GM21367 (cell line): ENCODE measurements at regions not wholly inside any gene's neighbourhood (a gene's known extent, or its start where the extent isn't known, plus 50 kb on each side); places are given as distances from the start of the nearest gene placed in this dataset.
"Not testable (repeated sequence)": the region's sequence is repeated elsewhere in the genome, so short reads cannot be mapped to it uniquely, and the experiment has no call there.

Experiments
- ATAC-seq: cut with Tn5 transposase; IDR thresholded peaks from one replicate; pipeline ENCODE4 v1.9.1; 2021; ENCODE audit not compliant: unreplicated experiment

DNA sequence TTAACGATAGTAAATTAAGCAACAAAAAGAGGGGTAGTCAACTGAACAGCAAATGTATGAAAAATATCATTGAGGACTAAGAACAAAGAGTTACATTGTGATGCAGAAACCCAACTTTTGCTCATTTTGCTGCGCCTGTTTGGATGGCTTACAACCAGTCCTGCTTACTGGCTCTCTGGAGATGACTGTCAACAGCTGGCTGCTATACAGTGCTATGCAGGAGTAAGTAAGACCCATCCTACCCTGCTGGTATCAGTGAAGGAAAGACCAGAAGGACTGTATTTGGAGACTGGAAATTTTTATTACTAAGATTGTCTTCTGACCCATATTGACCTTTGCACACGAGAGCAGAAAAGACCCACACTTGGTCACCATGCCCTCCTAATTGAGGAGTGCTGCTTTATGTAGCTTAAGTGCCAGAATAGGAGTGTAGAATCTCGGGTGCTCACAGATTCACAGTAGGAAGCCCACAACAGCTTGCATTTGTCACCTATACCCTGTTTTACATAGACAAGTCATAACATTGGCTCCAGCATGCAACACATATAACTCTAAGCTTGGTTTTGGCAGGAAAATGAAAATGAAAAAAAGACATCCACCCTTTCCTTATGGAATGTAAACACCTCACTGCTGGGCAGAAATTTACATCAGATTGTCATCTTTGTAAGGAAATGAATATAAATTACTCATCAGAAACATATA is 1915.0 kb upstream of the CELF4 start:
- no peak for ATAC-seq

DNA sequence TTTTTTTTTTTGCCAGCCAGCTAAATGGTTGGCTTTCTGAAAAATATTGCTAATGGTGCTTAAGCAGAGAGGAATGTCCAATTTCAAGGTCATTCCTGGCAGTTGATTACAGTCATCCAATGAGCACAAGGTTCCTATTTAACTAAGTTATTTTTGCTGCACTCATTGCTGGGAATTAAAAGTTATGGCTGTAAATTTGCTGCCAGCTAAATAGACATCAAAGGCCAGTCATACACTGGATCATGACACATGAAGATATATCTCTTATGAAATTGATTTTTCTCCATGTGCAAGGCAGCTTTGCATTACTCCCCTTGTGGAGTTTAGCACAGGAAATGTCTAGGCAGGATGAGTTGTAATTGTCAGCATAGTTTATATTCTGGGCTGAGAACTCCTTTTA is 1898.4 kb upstream of the CELF4 start:
- no peak for ATAC-seq

DNA sequence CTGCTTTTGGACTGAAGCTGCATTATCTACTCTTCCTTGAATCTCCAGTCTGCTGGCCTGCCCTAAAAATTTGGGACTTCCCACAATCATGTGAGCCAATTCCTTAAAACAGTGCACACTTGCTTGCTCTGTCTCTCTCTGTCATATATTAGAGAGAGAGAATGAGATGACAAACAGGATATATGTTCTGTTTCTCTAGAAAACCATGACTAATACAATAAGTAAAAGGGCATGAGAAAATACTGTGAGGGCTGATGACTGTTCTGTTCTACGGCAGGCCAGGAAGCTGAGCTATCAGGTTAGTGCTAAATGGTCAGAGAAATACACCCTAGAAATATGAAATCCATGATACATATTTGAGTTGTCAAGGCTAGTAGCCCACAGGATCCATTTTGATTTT is 1896.8 kb upstream of the CELF4 start:
- no peak for ATAC-seq

DNA sequence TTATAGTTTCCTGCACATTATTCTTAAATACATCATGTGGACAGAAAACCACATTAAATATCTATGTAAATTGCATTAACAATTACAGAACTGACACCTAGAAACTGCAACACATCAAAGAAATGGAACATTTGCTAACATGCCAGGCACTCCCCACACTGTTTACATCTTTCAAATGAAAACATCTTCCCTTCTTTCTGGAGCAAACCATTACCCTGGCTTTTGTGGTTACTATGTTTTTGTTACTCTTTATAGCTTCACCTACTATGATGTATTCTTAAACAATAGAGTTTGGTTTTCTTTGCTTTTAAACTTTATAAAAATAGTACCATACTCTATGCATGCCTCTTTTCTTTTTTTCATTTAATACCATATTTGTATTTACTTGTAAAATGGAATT is 1894.5 kb upstream of the CELF4 start:
- ATAC-seq, result no peak

DNA sequence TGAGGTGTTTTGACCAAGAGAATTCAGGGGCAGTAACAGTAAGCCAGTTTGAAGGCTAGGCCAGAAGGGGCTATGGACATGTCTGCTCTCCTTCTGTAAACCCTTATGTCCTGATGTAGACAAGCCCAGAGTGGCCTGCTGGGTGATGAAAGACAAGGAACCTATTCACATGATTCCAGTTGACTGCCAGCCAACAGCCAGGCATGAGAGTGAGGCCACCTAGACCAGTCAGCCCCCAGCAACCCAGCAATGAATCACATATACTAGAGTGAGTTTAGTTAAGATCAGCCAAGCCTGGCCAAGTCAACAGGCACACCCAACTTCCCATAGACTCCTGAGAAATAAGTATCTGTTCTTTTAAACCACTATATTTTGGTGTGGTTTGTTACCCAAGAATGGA is 1889.7 kb upstream of the CELF4 start:
- ATAC-seq, result no peak

DNA sequence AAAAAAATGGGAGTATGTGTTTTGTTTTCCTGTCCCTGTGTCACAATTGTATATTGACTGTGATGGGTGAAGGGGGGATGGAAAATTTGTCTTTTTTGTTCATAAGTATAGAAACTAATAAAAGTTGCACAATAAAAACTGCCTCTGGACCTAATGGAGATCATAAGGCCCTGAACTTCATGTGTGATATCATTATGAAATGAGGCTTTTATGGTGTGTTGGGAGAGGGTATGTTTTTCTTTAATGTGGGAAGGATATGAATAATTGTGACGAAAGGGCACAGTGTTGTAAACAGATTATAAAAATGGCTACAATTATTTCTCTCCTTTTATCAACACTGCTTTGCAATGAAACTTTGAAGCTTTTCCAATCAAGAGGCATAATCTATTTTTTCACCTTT is 1889.3 kb upstream of the CELF4 start:
- no peak for ATAC-seq

DNA sequence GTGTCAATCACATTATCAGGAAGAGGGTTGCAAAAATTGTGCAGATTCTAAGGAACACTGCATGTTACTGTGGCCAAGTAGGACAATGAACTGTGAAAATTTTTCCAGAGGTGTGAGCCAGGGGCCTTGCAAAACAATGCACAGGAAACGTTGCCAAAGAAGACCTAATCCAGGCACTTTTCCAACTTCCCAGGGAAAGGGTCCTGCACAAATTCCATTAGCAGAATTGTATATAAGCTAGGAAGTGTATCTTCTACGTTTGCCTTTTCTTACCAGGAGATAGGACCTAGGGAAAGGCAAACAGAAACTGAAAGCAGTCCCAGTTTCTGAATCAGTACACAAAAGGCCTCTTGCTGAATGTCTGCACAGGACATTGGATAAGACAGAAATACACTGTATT is 1888.3 kb upstream of the CELF4 start:
- ATAC-seq, result no peak

DNA sequence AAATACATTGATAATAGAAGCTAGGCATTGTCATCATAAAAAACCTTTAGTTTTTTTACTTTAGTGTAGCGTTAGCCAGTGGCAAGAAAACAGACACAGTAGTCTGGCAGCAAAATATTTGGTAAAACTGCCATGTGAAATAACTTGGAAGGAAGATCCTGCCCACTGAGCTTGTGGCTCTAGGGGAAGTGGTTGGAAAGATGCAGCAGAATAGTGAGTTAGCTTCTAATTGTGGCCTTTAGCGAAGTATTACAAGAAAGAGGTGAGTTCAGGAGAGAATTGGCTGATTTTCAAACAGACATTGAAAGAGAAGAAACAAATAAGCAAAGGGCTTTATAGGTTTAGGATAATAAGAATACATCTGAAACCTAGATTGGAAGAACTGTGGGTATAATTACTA is 1887.8 kb upstream of the CELF4 start:
- ATAC-seq, result no peak

DNA sequence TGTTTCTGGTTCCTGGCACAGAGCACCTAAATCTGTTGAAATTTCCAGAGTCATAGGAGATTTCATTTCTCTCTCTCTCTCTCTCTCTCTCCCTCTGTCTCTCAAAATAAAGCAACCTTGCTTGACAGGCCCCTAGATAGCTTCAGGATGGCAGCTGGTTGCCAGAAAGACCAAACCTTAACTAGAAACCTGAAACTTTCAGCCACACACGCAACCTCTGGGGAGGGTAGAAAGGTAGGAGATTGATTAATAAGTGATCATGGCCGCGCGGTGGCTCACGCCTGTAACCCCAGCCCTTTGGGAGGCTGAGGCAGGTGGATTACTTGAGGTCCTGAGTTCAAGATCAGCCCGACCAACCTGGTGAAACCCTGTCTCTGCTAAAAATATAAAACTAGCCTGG is 1885.4 kb upstream of the CELF4 start:
- no peak for ATAC-seq

DNA sequence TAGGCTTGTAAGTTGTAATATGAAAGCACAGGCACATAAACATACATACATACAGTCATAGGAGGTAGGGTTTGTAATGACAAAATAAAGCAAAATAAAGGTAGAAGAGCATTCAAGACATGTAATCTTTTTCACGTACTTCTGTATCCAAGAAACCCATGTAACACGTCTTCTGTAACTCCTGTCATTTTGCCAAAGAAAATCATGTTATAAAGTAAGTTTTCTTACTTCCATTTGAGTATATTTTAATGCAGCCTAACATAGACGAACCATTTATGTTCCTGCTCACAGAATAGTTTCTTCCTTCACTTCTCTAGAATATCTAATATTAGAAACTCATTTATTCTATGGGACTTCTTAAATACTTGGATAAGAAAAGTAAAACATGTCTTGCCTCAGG is 1884.0 kb upstream of the CELF4 start:
- ATAC-seq, result no peak

DNA sequence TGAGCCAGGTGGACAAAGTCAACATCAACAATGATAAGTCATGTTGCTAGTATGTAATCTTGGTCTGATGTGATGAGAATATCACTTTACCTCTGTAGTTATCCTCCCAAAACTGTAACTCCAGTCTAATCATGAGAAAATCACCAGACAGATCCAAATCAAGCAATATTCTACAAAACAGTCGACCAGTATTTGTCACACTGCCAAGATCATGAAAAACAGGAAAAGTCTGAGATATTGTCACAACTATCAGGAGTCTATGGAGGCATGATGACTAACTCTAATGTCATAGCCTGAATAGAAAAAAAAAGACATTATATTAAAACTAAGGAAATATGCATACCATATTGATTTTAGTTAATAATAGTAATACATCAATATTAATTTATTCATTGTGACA is 1883.3 kb upstream of the CELF4 start:
- ATAC-seq, result no peak

DNA sequence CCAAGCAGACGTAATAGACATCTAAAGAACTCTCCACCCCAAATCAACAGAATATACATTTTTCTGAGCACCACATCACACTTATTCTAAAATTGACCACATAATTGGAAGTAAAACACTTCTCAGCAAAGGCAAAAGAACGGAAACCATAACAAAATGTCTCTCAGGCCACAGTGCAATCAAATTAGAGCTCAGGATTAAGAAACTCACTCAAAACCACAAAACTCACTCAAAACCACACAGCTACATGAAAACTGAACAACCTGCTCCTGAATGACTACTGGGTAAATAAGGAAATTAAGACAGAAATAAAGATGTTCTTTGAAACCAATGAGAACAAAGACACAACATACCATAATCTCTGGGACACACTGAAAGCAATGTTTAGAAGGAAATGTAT is 1879.4 kb upstream of the CELF4 start:
- ATAC-seq, result not testable (repeated sequence)

DNA sequence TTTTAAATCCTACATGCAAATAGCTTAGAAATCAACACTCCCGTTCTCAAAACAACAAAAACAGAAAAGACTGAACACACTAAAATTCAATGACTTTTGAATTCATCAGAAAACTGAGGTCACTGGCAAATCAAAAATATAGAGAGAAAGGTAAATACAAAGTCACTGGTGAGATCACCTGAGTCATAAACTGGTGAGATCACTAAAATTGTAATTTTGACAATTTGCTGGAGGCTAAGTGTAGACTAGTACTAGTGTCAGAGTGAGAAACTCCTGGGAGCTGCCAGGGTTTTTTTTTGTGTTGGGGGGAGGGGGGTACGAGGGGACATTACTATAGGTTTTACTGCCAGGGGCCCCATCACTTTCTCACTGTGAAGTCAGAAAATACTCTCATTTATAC is 1876.0 kb upstream of the CELF4 start:
- ATAC-seq, result no peak

DNA sequence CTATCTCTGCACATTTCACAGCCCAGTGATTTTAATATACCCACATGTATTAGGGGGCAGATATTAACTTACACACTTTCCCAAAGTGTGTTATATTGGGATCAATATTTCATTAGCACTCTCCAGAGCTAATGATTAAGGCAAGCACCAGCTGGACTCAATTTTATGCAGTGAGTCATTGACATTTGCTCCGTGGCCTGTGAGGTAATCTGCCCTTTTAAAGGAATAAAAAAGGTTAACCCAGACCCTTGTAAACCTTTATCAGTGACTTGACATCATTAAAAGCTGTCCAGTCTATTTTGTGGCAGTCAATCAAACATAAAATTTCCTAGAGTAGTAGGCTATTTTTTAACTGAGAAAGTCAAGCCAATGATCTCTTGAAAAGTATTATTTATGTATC is 1870.4 kb upstream of the CELF4 start:
- no peak for ATAC-seq

DNA sequence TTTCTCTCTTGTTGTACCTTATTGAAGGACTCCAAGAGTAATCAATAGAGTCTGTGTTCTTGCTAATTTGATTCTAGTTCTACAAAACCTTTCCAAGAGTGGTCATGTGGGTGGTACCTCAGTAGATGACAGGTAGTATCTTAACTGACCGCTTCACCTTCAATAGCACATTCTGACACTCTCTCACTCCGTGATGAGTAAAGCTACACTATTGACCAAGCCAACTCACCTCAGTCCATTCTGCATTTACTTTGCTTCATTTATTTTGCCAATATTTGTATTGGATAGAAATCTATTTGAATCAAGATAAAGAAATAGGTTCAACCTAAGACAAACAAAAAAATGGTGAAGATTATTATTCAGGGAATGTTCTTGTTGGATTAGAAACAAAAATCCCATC is 1869.6 kb upstream of the CELF4 start:
- no peak for ATAC-seq

DNA sequence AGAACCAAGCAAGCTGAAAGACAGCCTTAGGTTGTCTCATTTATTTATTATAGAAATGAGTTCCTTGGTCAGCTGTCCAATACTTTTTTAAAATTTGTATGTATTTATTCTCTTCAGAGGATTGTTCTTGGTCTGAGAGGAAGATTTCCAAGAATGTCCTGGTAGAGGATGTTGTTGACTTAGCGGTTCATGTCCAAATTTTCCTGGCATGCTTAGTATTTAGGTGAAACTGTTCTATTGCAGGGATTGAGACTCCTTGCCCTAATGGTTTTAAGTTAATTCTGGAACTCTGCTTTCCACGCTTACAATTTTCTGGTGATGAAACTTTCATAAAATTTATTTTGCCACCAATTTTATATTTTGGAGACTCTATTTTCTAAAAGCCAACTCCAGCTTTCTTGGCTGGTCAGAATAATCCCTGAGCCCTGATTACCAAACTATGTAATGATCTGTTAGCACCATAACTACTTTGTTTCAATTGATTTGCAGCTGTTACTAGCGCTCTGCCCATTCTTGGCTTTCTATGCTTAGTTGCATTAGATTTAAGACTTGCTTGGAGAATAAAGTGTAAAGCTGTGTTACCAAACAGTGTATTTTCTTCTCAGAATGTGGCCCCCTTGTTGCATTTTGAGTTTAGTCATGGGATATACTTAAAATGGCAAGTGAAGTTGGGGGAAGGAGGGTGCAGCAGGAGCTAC is 1868.8 kb upstream of the CELF4 start:
- ATAC-seq, result no peak

DNA sequence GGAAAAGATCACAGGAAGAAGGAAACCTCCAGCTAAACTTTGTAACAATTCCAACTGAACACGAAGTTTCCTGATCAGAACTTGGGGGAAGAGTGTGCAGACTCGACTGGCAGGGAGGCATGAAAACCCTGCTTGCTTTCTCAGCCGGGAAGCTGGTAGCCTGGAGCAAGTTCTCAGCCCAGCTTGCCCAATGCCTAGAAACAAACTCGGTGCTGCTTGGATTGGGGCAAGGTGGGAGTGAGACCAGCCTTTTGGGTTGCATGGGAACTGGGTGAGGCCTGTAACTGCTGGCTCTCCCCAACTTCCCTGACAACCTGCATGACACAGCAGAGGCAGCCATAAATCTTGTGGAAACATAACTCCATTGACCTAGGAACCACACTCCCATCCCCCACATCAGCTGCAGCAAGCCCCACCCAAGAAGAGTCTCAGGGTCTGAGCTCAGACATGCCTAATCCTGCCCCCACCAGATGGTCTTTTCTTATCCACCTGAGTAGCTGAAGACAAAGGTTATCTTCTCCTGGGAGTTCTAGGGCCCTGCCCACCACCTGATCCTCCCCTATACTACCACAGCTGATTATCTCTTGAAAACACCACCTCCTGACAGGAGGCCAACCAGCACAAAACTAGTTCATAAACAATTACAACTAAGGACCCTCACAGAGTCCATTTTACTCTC is 1859.7 kb upstream of the CELF4 start:
- no peak for ATAC-seq

DNA sequence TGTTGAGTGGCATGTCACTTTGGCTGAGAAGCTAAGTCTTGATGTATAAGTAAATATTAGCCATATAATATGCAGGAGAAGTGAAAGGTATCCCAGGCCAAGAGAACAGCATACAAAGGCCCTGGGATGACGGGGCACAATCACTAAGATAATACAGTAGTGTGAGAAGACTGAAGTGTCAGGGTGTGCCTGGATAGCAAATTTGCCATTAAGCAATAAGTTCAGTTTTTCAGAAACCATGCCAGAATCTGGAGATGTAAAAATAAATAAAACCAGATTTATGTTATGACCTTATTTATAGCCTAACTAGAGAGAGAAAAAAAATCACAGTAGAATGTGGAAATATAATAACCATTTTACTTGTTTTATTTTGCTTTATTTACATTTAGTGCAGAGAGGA is 1858.7 kb upstream of the CELF4 start:
- ATAC-seq, result no peak

DNA sequence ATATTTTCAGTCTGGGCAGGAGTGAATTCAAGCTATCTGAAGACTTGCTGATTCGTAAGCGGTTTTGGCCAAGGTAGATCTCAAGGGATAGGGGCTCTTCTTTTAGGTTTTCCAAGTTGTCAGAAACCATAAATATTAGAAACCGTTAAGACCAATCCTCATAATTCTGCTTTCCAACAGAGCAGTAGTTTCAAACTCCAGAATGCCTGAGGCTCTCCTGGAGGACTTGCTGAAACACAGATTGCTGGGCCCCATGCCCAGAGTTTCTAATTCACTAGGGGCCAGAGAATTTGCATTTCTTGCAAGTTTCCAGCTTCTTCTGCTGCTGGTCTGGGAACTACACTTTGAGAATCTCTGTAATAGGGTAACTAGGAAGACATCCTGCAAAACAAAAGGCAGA is 1855.7 kb upstream of the CELF4 start:
- ATAC-seq, result no peak

DNA sequence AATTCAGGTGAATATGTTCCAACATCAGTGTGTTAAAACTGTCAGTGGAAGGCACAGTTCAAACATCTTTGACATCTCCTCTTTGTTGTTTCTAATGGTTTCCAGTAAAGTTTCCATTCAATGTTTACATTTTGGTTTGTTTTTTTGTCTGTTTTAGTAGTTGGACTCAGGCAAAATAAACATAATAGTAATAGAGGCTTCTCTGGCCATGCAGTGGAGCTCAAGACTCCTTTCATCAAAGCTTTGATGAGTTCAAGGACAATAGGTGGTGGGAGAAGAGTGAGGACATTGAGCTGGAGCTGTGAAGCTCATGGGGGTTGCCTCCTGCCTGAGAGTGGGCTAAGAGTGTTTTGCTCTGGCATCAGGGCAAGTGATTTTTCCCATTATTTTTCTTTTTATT is 1853.7 kb upstream of the CELF4 start:
- ATAC-seq, result no peak

DNA sequence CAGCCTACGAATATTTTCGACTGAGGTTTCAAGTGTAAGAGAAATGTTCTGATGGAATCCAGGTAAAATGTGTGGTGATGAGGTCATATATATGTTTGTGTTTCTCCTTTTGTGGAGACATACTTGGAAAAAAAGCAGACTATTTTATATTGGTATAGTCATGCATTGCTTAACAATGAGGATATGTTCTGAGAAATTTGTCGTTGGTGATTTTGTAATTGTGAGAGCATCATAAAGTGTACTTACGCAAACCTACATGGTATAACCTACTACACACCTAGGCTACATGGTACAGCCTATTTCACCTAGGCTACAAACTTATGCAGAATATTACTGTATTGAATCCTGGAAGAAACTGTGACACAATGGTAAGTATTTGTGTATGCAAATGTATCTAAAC is 1849.9 kb upstream of the CELF4 start:
- no peak for ATAC-seq

DNA sequence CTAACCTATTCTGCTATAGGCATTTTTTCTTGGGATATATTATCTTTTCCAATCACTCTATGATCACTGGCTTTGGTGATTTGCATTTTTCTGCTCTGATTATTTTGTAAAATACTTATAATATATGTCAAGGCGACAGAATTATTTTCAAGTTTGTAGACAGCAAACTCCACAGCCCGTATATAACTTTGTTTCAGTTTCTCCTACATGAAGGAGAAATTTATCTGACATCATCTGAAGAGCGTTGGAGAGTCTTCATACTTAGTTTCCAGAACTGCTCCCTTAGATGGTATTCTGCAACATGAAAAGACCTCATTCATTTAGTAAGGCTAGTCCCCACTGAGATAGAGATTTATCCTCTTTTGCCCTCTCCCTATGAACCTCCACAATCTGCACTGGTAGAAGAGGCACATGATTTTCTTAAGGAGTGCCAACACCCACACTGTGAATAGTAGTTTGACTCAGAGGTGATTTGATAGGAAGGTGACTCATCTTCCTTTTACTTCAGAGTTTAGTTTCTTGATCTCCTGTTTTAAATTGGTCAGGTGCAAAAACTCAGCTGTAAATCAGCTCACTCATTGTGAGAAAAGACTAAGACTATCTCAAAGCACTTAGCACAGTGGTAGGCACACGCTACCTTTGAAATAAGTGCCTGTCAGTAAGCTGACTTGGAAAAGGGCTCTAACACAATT is 1848.6 kb upstream of the CELF4 start:
- no peak for ATAC-seq
